OCI-LY1 (cell line): ENCODE measurements at regions not wholly inside any gene's neighbourhood (a gene's known extent, or its start where the extent isn't known, plus 50 kb on each side); places are given as distances from the start of the nearest gene placed in this dataset.

Experiments
- H2AFZ ChIP-seq: fragments of 200-600 bp; sonication (generic), shearing (Covaris generic); 2 replicates; pipeline ENCODE4 v1.6.0; 2014; ENCODE audit warnings: antibody characterized with exemption, mild to moderate bottlenecking, low read length
- H3F3A ChIP-seq: fragments of 200-600 bp; sonication (generic), shearing (Covaris generic); 2 replicates; pipeline ENCODE4 v1.6.0; 2014; ENCODE audit warnings: mild to moderate bottlenecking, antibody characterized with exemption, low read length, moderate library complexity; ENCODE audit not compliant: insufficient read depth
- H3K27ac ChIP-seq: fragments of 200-600 bp; sonication (generic); 2 replicates; pipeline ENCODE4 v1.5.1; 2014; ENCODE audit warnings: low read length, mixed run types, mild to moderate bottlenecking, low read depth; ENCODE audit not compliant: poor library complexity, severe bottlenecking
- H3K27me3 ChIP-seq: fragments of 200-600 bp; sonication (generic); 2 replicates; pipeline ENCODE4 v1.6.0; 2014; ENCODE audit warnings: antibody characterized with exemption, mild to moderate bottlenecking, low read length, moderate library complexity; ENCODE audit not compliant: insufficient read depth
- H3K36me3 ChIP-seq: fragments of 200-600 bp; sonication (generic); 2 replicates; pipeline ENCODE4 v1.6.1; 2014; ENCODE audit warnings: mild to moderate bottlenecking, antibody characterized with exemption, low read length, moderate library complexity, mixed read lengths; ENCODE audit not compliant: insufficient read depth
- H3K4me1 ChIP-seq: fragments of 200-600 bp; sonication (generic); 2 replicates; pipeline ENCODE4 v1.5.1; 2014; ENCODE audit warnings: mild to moderate bottlenecking, low read length, moderate library complexity; ENCODE audit not compliant: insufficient read depth, severe bottlenecking
- H3K4me2 ChIP-seq: fragments of 200-600 bp; sonication (generic), shearing (Covaris generic); 2 replicates; pipeline ENCODE4 v1.6.1; 2014; ENCODE audit warnings: low read length
- H3K4me3 ChIP-seq: fragments of 200-600 bp; sonication (generic); 2 replicates; pipeline ENCODE4 v1.5.1; 2014; ENCODE audit warnings: low read length, low read depth, mild to moderate bottlenecking, mixed read lengths; ENCODE audit not compliant: poor library complexity, severe bottlenecking
- H3K79me2 ChIP-seq: fragments of 200-600 bp; shearing (Covaris generic); 2 replicates; pipeline ENCODE4 v1.6.1; 2016; ENCODE audit warnings: mixed run types, low read length, mixed read lengths; ENCODE audit not compliant: insufficient read depth
- H3K9ac ChIP-seq: fragments of 200-600 bp; sonication (generic), shearing (Covaris generic); 2 replicates; pipeline ENCODE4 v1.6.1; 2014; ENCODE audit warnings: mild to moderate bottlenecking, low read length, mixed read lengths
- H3K9me2 ChIP-seq: fragments of 200-600 bp; sonication (generic), shearing (Covaris generic); 2 replicates; pipeline ENCODE4 v1.6.1; 2014; ENCODE audit warnings: low read depth, mild to moderate bottlenecking, low read length, mixed read lengths
- H3K9me3 ChIP-seq: fragments of 200-600 bp; shearing (Covaris generic); 2 replicates; pipeline ENCODE4 v1.6.1; 2014; ENCODE audit warnings: low read length, mixed read lengths
- H4K20me1 ChIP-seq: fragments of 200-600 bp; sonication (generic), shearing (Covaris generic); 2 replicates; pipeline ENCODE4 v1.6.0; 2016; ENCODE audit warnings: mild to moderate bottlenecking, low read length; ENCODE audit not compliant: insufficient read depth
- EZH2 ChIP-seq: fragments of 200-600 bp; sonication (generic), shearing (Covaris generic); IDR thresholded peaks from 2 replicates; pipeline ENCODE4 v1.8.0; 2017; ENCODE audit warnings: borderline replicate concordance, mixed run types, mild to moderate bottlenecking, antibody characterized with exemption, low read length, moderate library complexity, mixed read lengths
- TF ChIP-seq, protein P1 (sequence below): fragments of 200-600 bp; sonication (generic), shearing (Covaris generic); IDR thresholded peaks from 2 replicates; pipeline ENCODE4 v1.5.1; 2017; ENCODE audit warnings: mild to moderate bottlenecking, antibody characterized with exemption, low read length, moderate library complexity, mixed read lengths

DNA sequence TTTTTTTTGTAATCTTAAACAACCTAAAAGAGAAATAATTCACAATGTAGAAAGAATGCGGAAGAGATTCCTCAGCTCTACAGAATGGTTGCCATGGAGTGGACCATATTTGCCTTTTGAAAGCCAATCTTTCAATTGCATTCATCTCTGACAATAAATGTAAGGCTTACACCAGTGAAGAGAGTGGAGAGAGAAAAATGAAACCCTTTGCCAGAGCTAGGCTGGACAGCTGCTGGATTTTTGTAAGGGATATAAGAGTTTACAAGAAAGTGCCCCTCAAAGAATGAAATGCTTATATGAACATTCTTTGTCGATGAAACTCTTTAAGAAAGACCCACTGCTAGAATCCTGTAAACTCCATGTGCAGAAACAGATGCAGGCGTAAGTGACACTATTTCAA is 66.0 kb upstream of the FAT1 start:
- no peaks in the 10 kb centered on the region for H3K36me3 ChIP-seq
- no peak overlapping the region for H3K4me2 ChIP-seq
- H3K27ac ChIP-seq, result no peak overlapping the region
- no peak for TF ChIP-seq EZH2
- TF ChIP-seq, protein P1, sequence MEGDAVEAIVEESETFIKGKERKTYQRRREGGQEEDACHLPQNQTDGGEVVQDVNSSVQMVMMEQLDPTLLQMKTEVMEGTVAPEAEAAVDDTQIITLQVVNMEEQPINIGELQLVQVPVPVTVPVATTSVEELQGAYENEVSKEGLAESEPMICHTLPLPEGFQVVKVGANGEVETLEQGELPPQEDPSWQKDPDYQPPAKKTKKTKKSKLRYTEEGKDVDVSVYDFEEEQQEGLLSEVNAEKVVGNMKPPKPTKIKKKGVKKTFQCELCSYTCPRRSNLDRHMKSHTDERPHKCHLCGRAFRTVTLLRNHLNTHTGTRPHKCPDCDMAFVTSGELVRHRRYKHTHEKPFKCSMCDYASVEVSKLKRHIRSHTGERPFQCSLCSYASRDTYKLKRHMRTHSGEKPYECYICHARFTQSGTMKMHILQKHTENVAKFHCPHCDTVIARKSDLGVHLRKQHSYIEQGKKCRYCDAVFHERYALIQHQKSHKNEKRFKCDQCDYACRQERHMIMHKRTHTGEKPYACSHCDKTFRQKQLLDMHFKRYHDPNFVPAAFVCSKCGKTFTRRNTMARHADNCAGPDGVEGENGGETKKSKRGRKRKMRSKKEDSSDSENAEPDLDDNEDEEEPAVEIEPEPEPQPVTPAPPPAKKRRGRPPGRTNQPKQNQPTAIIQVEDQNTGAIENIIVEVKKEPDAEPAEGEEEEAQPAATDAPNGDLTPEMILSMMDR, result no peak
- H2AFZ ChIP-seq, result no peak overlapping the region
- H3K79me2 ChIP-seq, result no peaks in the 10 kb centered on the region
- no peaks in the 10 kb centered on the region for H3K9me2 ChIP-seq
- H3K4me3 ChIP-seq, result no peak overlapping the region
- H4K20me1 ChIP-seq, result no peaks in the 10 kb centered on the region
- H3F3A ChIP-seq, result no peaks in the 10 kb centered on the region
- no peaks in the 10 kb centered on the region for H3K27me3 ChIP-seq
- no peaks in the 10 kb centered on the region for H3K4me1 ChIP-seq
- H3K9ac ChIP-seq, result no peak overlapping the region
- H3K9me3 ChIP-seq, result no peaks in the 10 kb centered on the region

DNA sequence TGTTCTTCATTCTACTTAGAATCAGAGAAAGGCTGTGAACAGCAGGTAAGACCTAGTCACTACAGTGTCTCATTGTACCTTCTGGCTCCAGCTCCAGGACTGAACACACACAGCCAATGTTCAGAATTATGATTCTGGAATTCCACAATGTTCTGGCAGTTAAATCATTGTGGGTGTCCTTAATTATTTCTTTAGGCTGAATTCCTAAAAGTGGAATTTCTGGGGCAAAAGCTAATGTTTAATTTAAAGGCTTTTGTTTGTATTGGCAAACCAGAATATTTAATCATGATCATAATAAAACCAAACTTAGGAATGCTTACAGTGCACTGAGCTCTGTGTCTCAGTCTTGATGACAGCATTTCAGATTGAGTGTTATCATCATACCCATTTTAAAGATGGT is 67.0 kb upstream of the FAT1 start:
- Histone ChIP-seq H4K20me1 (no peaks in the 10 kb centered on the region), H3K9ac (no peak overlapping the region), H3K79me2 (no peaks in the 10 kb centered on the region), H3K36me3 (no peaks in the 10 kb centered on the region), H3K4me1 (no peaks in the 10 kb centered on the region), H3K9me3 (no peaks in the 10 kb centered on the region), H3K9me2 (no peaks in the 10 kb centered on the region), H3K4me2 (no peak overlapping the region), H2AFZ (no peak overlapping the region), H3K27me3 (no peaks in the 10 kb centered on the region), H3K4me3 (no peak overlapping the region), H3K27ac (no peak overlapping the region), H3F3A (no peaks in the 10 kb centered on the region)
- TF ChIP-seq, protein P1, result no peak
- no peak for TF ChIP-seq EZH2

DNA sequence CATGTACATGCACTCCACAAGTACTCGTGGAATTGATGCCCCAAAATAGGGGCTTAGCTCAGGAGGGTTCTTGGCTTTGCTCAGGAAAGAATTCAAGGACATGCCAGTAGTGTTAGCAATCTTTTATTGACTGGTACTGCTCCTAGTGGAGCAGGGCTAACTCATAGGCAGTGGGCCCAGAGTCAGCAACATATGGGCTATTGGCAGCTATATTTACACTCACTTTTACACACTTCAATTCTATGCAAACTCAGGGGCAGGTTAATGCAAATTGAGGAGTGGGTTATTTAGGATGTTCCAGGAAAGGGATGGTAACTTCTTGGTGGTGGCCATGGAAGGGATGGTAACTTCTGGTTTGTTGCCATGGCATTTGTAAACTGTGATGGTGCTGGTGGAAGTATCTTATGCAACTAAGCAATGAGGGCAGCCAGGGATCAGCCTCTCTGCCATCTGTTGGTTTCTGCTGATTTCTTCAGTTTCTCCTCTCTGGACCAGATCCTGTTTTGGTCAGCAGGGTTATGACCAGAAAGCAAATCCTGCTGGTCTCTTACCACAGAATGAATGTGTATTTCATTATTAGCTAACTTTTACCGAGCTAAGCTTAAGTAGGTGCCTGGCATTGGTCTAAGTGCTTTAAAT is 69.2 kb upstream of the FAT1 start:
- Histone ChIP-seq H3K9ac (no peak overlapping the region), H3K36me3 (no peaks in the 10 kb centered on the region), H2AFZ (no peak overlapping the region), H3K9me2 (no peaks in the 10 kb centered on the region), H3K79me2 (no peaks in the 10 kb centered on the region), H3K27me3 (no peaks in the 10 kb centered on the region), H3K4me2 (no peak overlapping the region), H3K27ac (no peak overlapping the region), H4K20me1 (no peaks in the 10 kb centered on the region), H3K4me3 (no peak overlapping the region), H3K9me3 (no peaks in the 10 kb centered on the region), H3F3A (no peaks in the 10 kb centered on the region), H3K4me1 (peaks cover 4% of the 10 kb centered on the region)
- no peak for TF ChIP-seq EZH2
- TF ChIP-seq, protein P1, result no peak
